ENCODE measurements at regions not wholly inside any gene's neighbourhood (a gene's known extent, or its start where the extent isn't known, plus 50 kb on each side); places are given as distances from the start of the nearest gene placed in this dataset.

DNA sequence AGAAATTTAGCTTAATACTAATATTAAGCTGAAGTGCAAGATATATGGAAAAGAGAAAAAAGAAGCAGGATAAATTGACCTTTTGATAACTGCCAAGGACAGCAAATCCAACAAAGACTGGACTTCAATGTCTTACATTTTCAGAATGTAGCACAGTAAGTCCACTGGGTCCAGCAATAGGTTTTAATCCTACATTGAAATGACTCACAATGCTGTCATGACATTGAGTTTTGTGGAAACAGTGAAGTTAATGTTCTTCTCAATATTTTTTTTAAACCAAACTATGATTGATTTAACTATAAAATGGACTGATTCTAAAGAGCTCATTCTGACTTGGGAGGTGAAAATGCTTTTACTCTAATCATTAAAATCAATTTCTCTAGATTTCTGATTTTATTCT is 166.6 kb upstream of the ZNF717 start:
- TF ChIP-seq POLR2AphosphoS5 (IDR thresholded peaks at IDR 0.05; ENCODE audit: low read depth, low read length) (no peak), POLR2A (IDR thresholded peaks at IDR 0.05; ENCODE audit: low read depth, low read length) (no peak)
